ENCODE measurements at regions not wholly inside any gene's neighbourhood (a gene's known extent, or its start where the extent isn't known, plus 50 kb on each side); places are given as distances from the start of the nearest gene placed in this dataset.

GRCh38 chr10:44619521-44619920 is 234.6 kb upstream of the CXCL12 start:
- Mint-ChIP-seq H3K9me3 (ENCODE audit: unreplicated experiment) (no peaks in the 10 kb centered on the region), H3K27ac (ENCODE audit: unreplicated experiment) (no peak overlapping the region), H3K36me3 (ENCODE audit: unreplicated experiment) (no peaks in the 10 kb centered on the region), H3K27me3 (ENCODE audit: unreplicated experiment) (peaks cover 2% of the 10 kb centered on the region), H3K4me3 (ENCODE audit: unreplicated experiment) (no peak overlapping the region), H3K4me1 (ENCODE audit: low read depth, unreplicated experiment) (no peaks in the 10 kb centered on the region)
- no peak for DNase-seq
- no peak for TF ChIP-seq CTCF (IDR thresholded peaks at IDR 0.05; ENCODE audit: partially characterized antibody, unreplicated experiment)

GRCh38 chr10:44619975-44620374 is 235.1 kb upstream of the CXCL12 start:
- Mint-ChIP-seq H3K4me1 (ENCODE audit: low read depth, unreplicated experiment) (no peaks in the 10 kb centered on the region), H3K4me3 (ENCODE audit: unreplicated experiment) (no peak overlapping the region), H3K27me3 (ENCODE audit: unreplicated experiment) (peaks cover 2% of the 10 kb centered on the region), H3K36me3 (ENCODE audit: unreplicated experiment) (no peaks in the 10 kb centered on the region), H3K9me3 (ENCODE audit: unreplicated experiment) (no peaks in the 10 kb centered on the region), H3K27ac (ENCODE audit: unreplicated experiment) (no peak overlapping the region)
- TF ChIP-seq CTCF (IDR thresholded peaks at IDR 0.05; ENCODE audit: partially characterized antibody, unreplicated experiment), result no peak
- no peak for DNase-seq

- Mint-ChIP-seq H3K27me3 (ENCODE audit: unreplicated experiment) (peaks cover 2% of the 10 kb centered on the region), H3K4me3 (ENCODE audit: unreplicated experiment) (no peak overlapping the region), H3K4me1 (ENCODE audit: low read depth, unreplicated experiment) (no peaks in the 10 kb centered on the region), H3K36me3 (ENCODE audit: unreplicated experiment) (no peaks in the 10 kb centered on the region), H3K9me3 (ENCODE audit: unreplicated experiment) (no peaks in the 10 kb centered on the region), H3K27ac (ENCODE audit: unreplicated experiment) (no peak overlapping the region)
- no peak for TF ChIP-seq CTCF (IDR thresholded peaks at IDR 0.05; ENCODE audit: partially characterized antibody, unreplicated experiment)
- no peak for DNase-seq
Measured at GRCh38 chr10:44627591-44628354, 242.9 kb upstream of the CXCL12 start.

- H3K4me3 Mint-ChIP-seq (ENCODE audit: unreplicated experiment), result no peak overlapping the region
- H3K36me3 Mint-ChIP-seq (ENCODE audit: unreplicated experiment), result no peaks in the 10 kb centered on the region
- no peaks in the 10 kb centered on the region for H3K9me3 Mint-ChIP-seq (ENCODE audit: unreplicated experiment)
- H3K27ac Mint-ChIP-seq (ENCODE audit: unreplicated experiment), result no peak overlapping the region
- no peaks in the 10 kb centered on the region for H3K4me1 Mint-ChIP-seq (ENCODE audit: low read depth, unreplicated experiment)
- H3K27me3 Mint-ChIP-seq (ENCODE audit: unreplicated experiment), result peaks cover 2% of the 10 kb centered on the region
- no peak for DNase-seq
- TF ChIP-seq CTCF (IDR thresholded peaks at IDR 0.05; ENCODE audit: partially characterized antibody, unreplicated experiment), result no peak
Measured at GRCh38 chr10:44628921-44629320, 244.0 kb upstream of the CXCL12 start.

- no peak overlapping the region for H3K4me3 Mint-ChIP-seq (ENCODE audit: unreplicated experiment)
- H3K27me3 Mint-ChIP-seq (ENCODE audit: unreplicated experiment), result no peaks in the 10 kb centered on the region
- no peak overlapping the region for H3K27ac Mint-ChIP-seq (ENCODE audit: unreplicated experiment)
- no peak for DNase-seq
- no peaks in the 10 kb centered on the region for H3K4me1 Mint-ChIP-seq (ENCODE audit: low read depth, unreplicated experiment)
- H3K9me3 Mint-ChIP-seq (ENCODE audit: unreplicated experiment), result peaks cover 1% of the 10 kb centered on the region
- no peaks in the 10 kb centered on the region for H3K36me3 Mint-ChIP-seq (ENCODE audit: unreplicated experiment)
- TF ChIP-seq CTCF (IDR thresholded peaks at IDR 0.05; ENCODE audit: partially characterized antibody, unreplicated experiment), result no peak
Measured at GRCh38 chr10:44635176-44635575, 250.3 kb upstream of the CXCL12 start.

Measured in glutamatergic neuron (in vitro differentiated cells).